DOHH2 (cell line): ENCODE measurements at regions not wholly inside any gene's neighbourhood (a gene's known extent, or its start where the extent isn't known, plus 50 kb on each side); places are given as distances from the start of the nearest gene placed in this dataset.

Experiments used
- CTCF ChIP-seq: fragments of 200-600 bp; sonication (generic); IDR thresholded peaks from one replicate; pipeline ENCODE4 v1.5.1; 2014; ENCODE audit warnings: antibody characterized with exemption, mild to moderate bottlenecking, low read depth, low read length; ENCODE audit not compliant: poor library complexity, severe bottlenecking
- EZH2phosphoT487 ChIP-seq: fragments of 200-600 bp; sonication (generic); IDR thresholded peaks from 2 replicates; pipeline ENCODE4 v1.6.1; 2017; ENCODE audit warnings: borderline replicate concordance, mild to moderate bottlenecking, antibody characterized with exemption, low read length, moderate library complexity, mixed read lengths

GRCh38 chr10:130637089-130637676 is 501.0 kb downstream of the GLRX3 start:
- no peak for TF ChIP-seq CTCF
- TF ChIP-seq EZH2phosphoT487 = no peak
